ENCODE measurements at regions not wholly inside any gene's neighbourhood (a gene's known extent, or its start where the extent isn't known, plus 50 kb on each side); places are given as distances from the start of the nearest gene placed in this dataset.

GRCh38 chr2:147603876-147604275, 241.0 kb upstream of the ACVR2A start:
- no peaks in the 10 kb centered on the region for H3K27me3 Mint-ChIP-seq
- POLR2A ChIA-PET = no interaction called here

GRCh38 chr2:147603447-147603846, 241.4 kb upstream of the ACVR2A start:
- intact Hi-C loops (cut with DNase I, micrococcal nuclease) = no loop called here
- no peak for TF ChIP-seq CTCF (IDR thresholded peaks at IDR 0.05)
- H3K9me3 ChIP-seq (ENCODE audit: control insufficient read depth in 1 of 2, insufficient read depth in 1 of 2, low read length in 2 of 2) = no peaks in the 10 kb centered on the region

More at GRCh38 chr2:147603876-147604275, 241.0 kb upstream of the ACVR2A start:
- DNase-seq (no peak), ATAC-seq (ENCODE audit: poor library complexity) (no peak)
- Mint-ChIP-seq H3K4me1 (ENCODE audit: low read depth) (no peaks in the 10 kb centered on the region), H3K36me3 (ENCODE audit: low read depth) (no peaks in the 10 kb centered on the region), H3K4me3 (no peak overlapping the region), H3K27ac (no peak overlapping the region), H3K9me3 (no peaks in the 10 kb centered on the region)
- Histone ChIP-seq H3K4me3 (ENCODE audit: low read length) (no peak overlapping the region), H3K36me3 (ENCODE audit: insufficient read depth, low read length) (no peaks in the 10 kb centered on the region), H3K4me1 (ENCODE audit: insufficient read depth, low read length) (no peaks in the 10 kb centered on the region), H3K27me3 (ENCODE audit: control insufficient read depth in 1 of 2, insufficient read depth in 2 of 2, low read length in 2 of 2) (no peaks in the 10 kb centered on the region), H3K27ac (ENCODE audit: low read depth in 1 of 2, low read length in 2 of 2) (no peak overlapping the region), H3K9me3 (ENCODE audit: control insufficient read depth in 1 of 2, insufficient read depth in 1 of 2, low read length in 2 of 2) (no peaks in the 10 kb centered on the region)
- intact Hi-C loops (cut with DNase I, micrococcal nuclease) = no loop called here
- no peak for TF ChIP-seq CTCF (IDR thresholded peaks at IDR 0.05)
- CTCF ChIA-PET = no interaction called here

GRCh38 chr2:147600646-147601045, 244.2 kb upstream of the ACVR2A start:
- H3K27me3 ChIP-seq (ENCODE audit: control insufficient read depth in 1 of 2, insufficient read depth in 2 of 2, low read length in 2 of 2) = no peaks in the 10 kb centered on the region
- CTCF ChIA-PET = no interaction called here
- no peaks in the 10 kb centered on the region for H3K9me3 Mint-ChIP-seq
- no peaks in the 10 kb centered on the region for H3K9me3 ChIP-seq (ENCODE audit: control insufficient read depth in 1 of 2, insufficient read depth in 1 of 2, low read length in 2 of 2)
- no peaks in the 10 kb centered on the region for H3K36me3 Mint-ChIP-seq (ENCODE audit: low read depth)
- H3K36me3 ChIP-seq (ENCODE audit: insufficient read depth, low read length) = no peaks in the 10 kb centered on the region
- H3K27me3 Mint-ChIP-seq = no peaks in the 10 kb centered on the region
- H3K4me1 ChIP-seq (ENCODE audit: insufficient read depth, low read length) = no peaks in the 10 kb centered on the region
- H3K4me3 ChIP-seq (ENCODE audit: low read length) = no peak overlapping the region
- no peak for ATAC-seq (ENCODE audit: poor library complexity)
- TF ChIP-seq CTCF (IDR thresholded peaks at IDR 0.05) = no peak
- intact Hi-C loops (cut with DNase I, micrococcal nuclease) = no loop called here
- no peaks in the 10 kb centered on the region for H3K4me1 Mint-ChIP-seq (ENCODE audit: low read depth)
- H3K27ac Mint-ChIP-seq = no peak overlapping the region
- H3K27ac ChIP-seq (ENCODE audit: low read depth in 1 of 2, low read length in 2 of 2) = no peak overlapping the region
- POLR2A ChIA-PET = no interaction called here
- H3K4me3 Mint-ChIP-seq = no peak overlapping the region
- no peak for DNase-seq

More at GRCh38 chr2:147603447-147603846, 241.4 kb upstream of the ACVR2A start:
- no peaks in the 10 kb centered on the region for H3K9me3 Mint-ChIP-seq
- no peaks in the 10 kb centered on the region for H3K36me3 ChIP-seq (ENCODE audit: insufficient read depth, low read length)
- no peak for ATAC-seq (ENCODE audit: poor library complexity)
- ChIA-PET POLR2A (no interaction called here), CTCF (no interaction called here)
- no peaks in the 10 kb centered on the region for H3K27me3 ChIP-seq (ENCODE audit: control insufficient read depth in 1 of 2, insufficient read depth in 2 of 2, low read length in 2 of 2)
- DNase-seq = no peak
- no peak overlapping the region for H3K27ac ChIP-seq (ENCODE audit: low read depth in 1 of 2, low read length in 2 of 2)
- no peak overlapping the region for H3K27ac Mint-ChIP-seq
- no peaks in the 10 kb centered on the region for H3K27me3 Mint-ChIP-seq
- H3K36me3 Mint-ChIP-seq (ENCODE audit: low read depth) = no peaks in the 10 kb centered on the region
- H3K4me3 ChIP-seq (ENCODE audit: low read length) = no peak overlapping the region
- no peak overlapping the region for H3K4me3 Mint-ChIP-seq
- no peaks in the 10 kb centered on the region for H3K4me1 ChIP-seq (ENCODE audit: insufficient read depth, low read length)
- H3K4me1 Mint-ChIP-seq (ENCODE audit: low read depth) = no peaks in the 10 kb centered on the region
